WI38 (cell line): ENCODE measurements at regions not wholly inside any gene's neighbourhood (a gene's known extent, or its start where the extent isn't known, plus 50 kb on each side); places are given as distances from the start of the nearest gene placed in this dataset.

Source experiments
- H3K4me3 ChIP-seq: 2 replicates; pipeline ENCODE4 v1.5.1; 2011; ENCODE audit warnings: low read depth, mild to moderate bottlenecking, control low read depth, low read length
- CTCF ChIP-seq: IDR thresholded peaks from 2 replicates; pipeline ENCODE4 v1.5.1; 2012; ENCODE audit warnings: low read depth, mild to moderate bottlenecking, control low read depth, low read length

- no peak for TF ChIP-seq CTCF
- H3K4me3 ChIP-seq, result no peak overlapping the region
Observed at GRCh38 chr2:62591491-62591890, 85.5 kb upstream of the TMEM17 start.

GRCh38 chr2:62589691-62590356 lies 83.8 kb upstream of the TMEM17 start:
- no peak overlapping the region for H3K4me3 ChIP-seq
- TF ChIP-seq CTCF, result no peak

GRCh38 chr2:62587592-62587991 lies 81.6 kb upstream of the TMEM17 start:
- no peak for TF ChIP-seq CTCF

GRCh38 chr2:62586981-62587380 lies 81.0 kb upstream of the TMEM17 start:
- H3K4me3 ChIP-seq, result no peak overlapping the region
- no peak for TF ChIP-seq CTCF

More at GRCh38 chr2:62587592-62587991, 81.6 kb upstream of the TMEM17 start:
- no peak overlapping the region for H3K4me3 ChIP-seq

- no peak for TF ChIP-seq CTCF
- no peak overlapping the region for H3K4me3 ChIP-seq
Observed at GRCh38 chr2:62578803-62579640, 73.0 kb upstream of the TMEM17 start.

- no peak overlapping the region for H3K4me3 ChIP-seq
Observed at GRCh38 chr2:62577994-62578781, 72.2 kb upstream of the TMEM17 start.

More at GRCh38 chr2:62577994-62578781, 72.2 kb upstream of the TMEM17 start:
- no peak for TF ChIP-seq CTCF
